ENCODE measurements at regions not wholly inside any gene's neighbourhood (a gene's known extent, or its start where the extent isn't known, plus 50 kb on each side); places are given as distances from the start of the nearest gene placed in this dataset.

DNA sequence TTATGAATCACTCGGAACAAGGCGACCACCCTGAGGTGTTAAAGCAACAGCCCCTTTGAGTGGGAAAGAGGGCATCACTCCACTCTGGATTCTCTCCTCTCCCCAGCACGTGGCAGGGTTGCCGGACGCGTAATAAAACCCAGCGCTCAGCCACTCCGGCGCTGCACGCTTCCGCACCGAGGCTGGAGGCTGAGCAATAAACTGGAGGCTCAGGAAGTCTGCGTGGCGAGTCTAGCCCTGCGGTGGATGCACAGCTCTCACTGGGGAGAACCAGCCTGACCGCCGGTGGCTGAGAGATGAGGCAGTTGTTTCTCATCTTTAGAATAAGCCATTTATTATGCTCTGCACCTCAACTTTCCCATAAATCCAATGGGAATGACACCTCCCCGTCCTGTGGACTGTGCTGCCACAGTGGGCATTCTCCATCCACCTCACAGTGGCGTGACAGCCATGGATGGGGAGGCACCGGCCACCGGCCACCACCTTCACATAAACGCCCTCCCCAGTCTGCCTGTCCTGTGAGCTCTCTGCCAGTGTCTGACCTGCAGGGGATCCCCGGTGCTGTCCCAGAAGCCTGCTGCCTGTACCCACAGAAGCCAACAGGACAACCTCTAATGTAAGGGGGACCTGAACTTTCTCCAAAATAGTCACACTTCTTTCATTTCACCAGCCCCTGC lies 64.2 kb upstream of the GGTLC1 start:
- Histone ChIP-seq H3K4me3 (ENCODE audit: low read depth, low read length) (no peak overlapping the region), H3K36me3 (ENCODE audit: control insufficient read depth, insufficient read depth, low read length) (no peaks in the 10 kb centered on the region), H3K27me3 (ENCODE audit: control insufficient read depth, insufficient read depth, low read length) (peaks cover 2% of the 10 kb centered on the region)
- TF ChIP-seq, protein P1, sequence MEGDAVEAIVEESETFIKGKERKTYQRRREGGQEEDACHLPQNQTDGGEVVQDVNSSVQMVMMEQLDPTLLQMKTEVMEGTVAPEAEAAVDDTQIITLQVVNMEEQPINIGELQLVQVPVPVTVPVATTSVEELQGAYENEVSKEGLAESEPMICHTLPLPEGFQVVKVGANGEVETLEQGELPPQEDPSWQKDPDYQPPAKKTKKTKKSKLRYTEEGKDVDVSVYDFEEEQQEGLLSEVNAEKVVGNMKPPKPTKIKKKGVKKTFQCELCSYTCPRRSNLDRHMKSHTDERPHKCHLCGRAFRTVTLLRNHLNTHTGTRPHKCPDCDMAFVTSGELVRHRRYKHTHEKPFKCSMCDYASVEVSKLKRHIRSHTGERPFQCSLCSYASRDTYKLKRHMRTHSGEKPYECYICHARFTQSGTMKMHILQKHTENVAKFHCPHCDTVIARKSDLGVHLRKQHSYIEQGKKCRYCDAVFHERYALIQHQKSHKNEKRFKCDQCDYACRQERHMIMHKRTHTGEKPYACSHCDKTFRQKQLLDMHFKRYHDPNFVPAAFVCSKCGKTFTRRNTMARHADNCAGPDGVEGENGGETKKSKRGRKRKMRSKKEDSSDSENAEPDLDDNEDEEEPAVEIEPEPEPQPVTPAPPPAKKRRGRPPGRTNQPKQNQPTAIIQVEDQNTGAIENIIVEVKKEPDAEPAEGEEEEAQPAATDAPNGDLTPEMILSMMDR (IDR thresholded peaks at IDR 0.05; ENCODE audit: insufficient read depth, low read length, poor library complexity, severe bottlenecking): no peak
- no peak for DNase-seq (ENCODE audit: low read depth)

DNA sequence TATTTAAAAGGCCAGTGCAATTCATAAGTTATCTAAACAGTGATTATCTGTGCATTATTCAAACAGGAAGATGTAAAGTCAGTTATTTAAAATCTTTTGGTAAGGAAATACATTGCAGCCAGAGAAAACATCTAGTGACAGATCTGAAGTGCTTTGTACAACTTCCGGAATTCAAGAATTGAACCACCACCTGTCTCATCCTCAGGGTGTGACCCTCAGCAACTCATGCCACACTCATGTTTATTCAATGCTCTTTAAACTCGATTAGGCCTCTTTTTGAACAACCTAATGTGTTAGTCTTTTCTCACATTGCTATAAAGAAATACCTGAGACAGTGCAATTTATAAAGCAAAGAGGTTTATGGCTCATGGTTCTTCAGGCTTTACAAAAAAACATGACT lies 62.6 kb upstream of the GGTLC1 start:
- no peak for DNase-seq (ENCODE audit: low read depth)
- Histone ChIP-seq H3K36me3 (ENCODE audit: control insufficient read depth, insufficient read depth, low read length) (no peaks in the 10 kb centered on the region), H3K4me3 (ENCODE audit: low read depth, low read length) (no peak overlapping the region), H3K27me3 (ENCODE audit: control insufficient read depth, insufficient read depth, low read length) (peaks cover 2% of the 10 kb centered on the region)
- TF ChIP-seq, protein P1 (IDR thresholded peaks at IDR 0.05; ENCODE audit: insufficient read depth, low read length, poor library complexity, severe bottlenecking): no peak

DNA sequence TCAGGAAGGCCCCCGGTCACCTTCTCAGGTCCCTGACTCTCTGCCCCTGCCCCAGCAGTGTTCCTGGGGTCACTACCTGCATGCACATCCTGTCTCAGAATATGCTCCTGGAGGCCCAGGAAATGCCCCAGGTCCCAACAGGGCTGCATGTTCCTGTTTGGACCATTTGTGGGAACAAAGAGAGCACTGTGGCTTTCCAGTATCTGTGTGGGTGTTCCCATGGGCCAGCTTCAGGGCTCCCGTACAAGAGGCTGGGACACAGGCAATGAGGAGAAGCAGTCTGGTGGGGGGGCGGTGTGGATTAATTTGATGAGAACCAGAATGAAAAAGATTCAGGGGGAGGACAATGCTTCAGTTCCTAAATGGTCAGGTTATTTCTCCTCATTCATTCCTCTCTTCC lies 61.5 kb upstream of the GGTLC1 start:
- no peak for DNase-seq (ENCODE audit: low read depth)
- peaks cover 2% of the 10 kb centered on the region for H3K27me3 ChIP-seq (ENCODE audit: control insufficient read depth, insufficient read depth, low read length)
- no peaks in the 10 kb centered on the region for H3K36me3 ChIP-seq (ENCODE audit: control insufficient read depth, insufficient read depth, low read length)
- H3K4me3 ChIP-seq (ENCODE audit: low read depth, low read length): no peak overlapping the region
- TF ChIP-seq, protein P1 (IDR thresholded peaks at IDR 0.05; ENCODE audit: insufficient read depth, low read length, poor library complexity, severe bottlenecking): no peak

DNA sequence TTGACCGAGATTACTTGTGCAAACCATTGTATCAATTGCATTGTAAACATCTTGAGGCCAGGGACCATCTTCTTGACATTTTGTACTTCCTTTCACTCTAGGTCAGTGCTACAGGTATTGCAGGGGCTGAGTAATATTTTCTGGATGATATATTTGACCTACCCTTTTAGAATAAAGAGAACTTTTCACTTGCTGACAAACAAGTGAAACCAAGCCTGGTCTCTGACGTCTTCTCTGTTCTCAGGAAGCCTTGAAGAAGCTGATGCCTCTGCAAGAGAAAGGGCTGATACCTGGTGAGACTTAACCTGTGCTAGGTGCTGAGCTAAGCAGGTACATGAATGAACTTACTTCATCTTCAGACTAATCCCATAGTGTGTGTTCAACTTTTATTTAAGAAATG lies 60.5 kb upstream of the GGTLC1 start:
- Histone ChIP-seq H3K27me3 (ENCODE audit: control insufficient read depth, insufficient read depth, low read length) (peaks cover 2% of the 10 kb centered on the region), H3K4me3 (ENCODE audit: low read depth, low read length) (no peak overlapping the region), H3K36me3 (ENCODE audit: control insufficient read depth, insufficient read depth, low read length) (no peaks in the 10 kb centered on the region)
- TF ChIP-seq, protein P1 (IDR thresholded peaks at IDR 0.05; ENCODE audit: insufficient read depth, low read length, poor library complexity, severe bottlenecking): no peak
- no peak for DNase-seq (ENCODE audit: low read depth)

DNA sequence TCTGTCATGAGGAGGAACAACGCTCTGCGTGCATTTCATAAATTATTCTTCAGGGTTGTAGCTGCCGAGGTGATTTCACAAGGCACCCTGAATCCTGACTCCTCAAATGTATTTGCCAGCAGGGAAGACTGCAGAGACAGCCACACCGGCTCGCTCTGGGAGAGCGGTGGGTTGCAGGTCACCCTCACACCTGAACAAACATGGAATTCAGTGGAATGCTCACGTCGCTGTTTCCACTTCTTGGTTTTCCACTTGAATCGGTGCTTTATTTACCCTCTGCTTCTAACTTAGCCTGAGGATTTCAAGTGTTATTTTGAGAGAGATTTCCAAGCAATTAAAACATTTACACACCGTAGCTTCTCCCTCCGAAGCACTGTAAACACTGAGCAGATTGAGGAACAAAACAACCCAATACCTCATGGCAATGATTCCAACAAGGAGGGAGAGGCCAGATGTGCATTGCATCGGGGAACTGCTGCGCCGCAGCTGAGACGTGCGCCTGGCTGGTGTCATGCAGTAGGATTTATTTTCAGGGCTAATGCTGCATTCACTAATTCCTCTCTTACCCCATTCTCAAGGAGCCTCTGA lies 59.5 kb upstream of the GGTLC1 start:
- Histone ChIP-seq H3K27me3 (ENCODE audit: control insufficient read depth, insufficient read depth, low read length) (peaks cover 2% of the 10 kb centered on the region), H3K36me3 (ENCODE audit: control insufficient read depth, insufficient read depth, low read length) (no peaks in the 10 kb centered on the region)
- TF ChIP-seq, protein P1 (IDR thresholded peaks at IDR 0.05; ENCODE audit: insufficient read depth, low read length, poor library complexity, severe bottlenecking): no peak

DNA sequence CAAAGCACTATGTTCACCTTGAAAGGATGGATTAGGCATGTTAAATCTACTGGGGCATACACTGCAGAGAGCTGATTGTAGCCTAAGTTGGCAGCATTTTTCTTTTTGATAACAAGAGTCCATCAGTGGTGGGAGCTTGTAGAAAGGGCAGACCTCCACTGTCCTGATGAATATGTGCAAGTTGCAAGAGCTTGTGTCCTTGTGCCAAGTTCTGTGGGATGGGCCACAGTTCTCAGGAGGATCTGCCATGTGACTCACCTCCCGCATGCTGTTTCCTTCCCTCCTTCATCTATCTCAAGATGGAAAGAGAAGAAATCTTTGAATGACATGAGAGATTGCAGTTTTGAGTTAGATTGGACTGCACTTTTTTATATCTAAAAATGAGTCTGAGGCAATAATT lies 58.3 kb upstream of the GGTLC1 start:
- H3K27me3 ChIP-seq (ENCODE audit: control insufficient read depth, insufficient read depth, low read length): peaks cover 2% of the 10 kb centered on the region
- no peak overlapping the region for H3K4me3 ChIP-seq (ENCODE audit: low read depth, low read length)
- no peaks in the 10 kb centered on the region for H3K36me3 ChIP-seq (ENCODE audit: control insufficient read depth, insufficient read depth, low read length)
- DNase-seq (ENCODE audit: low read depth): no peak
- TF ChIP-seq, protein P1 (IDR thresholded peaks at IDR 0.05; ENCODE audit: insufficient read depth, low read length, poor library complexity, severe bottlenecking): no peak

More for the DNA sequence above, 59.5 kb upstream of the GGTLC1 start:
- H3K4me3 ChIP-seq (ENCODE audit: low read depth, low read length): no peak overlapping the region
- DNase-seq (ENCODE audit: low read depth): no peak

All from kidney epithelial cell (primary cell).